D721Med (cell line): ENCODE measurements at regions not wholly inside any gene's neighbourhood (a gene's known extent, or its start where the extent isn't known, plus 50 kb on each side); places are given as distances from the start of the nearest gene placed in this dataset.

Source experiments
- DNase-seq: peaks from one replicate; pipeline ENCODE4 v3.0.0; 2011; ENCODE audit warnings: low spot score; ENCODE audit not compliant: insufficient read length
- FAIRE-seq: peaks from 2 replicates; lab custom pipeline; 2011; peaks lifted over from hg19 to GRCh38; lab: Jason Lieb, UNC
- TF ChIP-seq, protein P1 (sequence below): IDR thresholded peaks from 2 replicates; pipeline ENCODE4 v1.5.1; 2012; ENCODE audit warnings: mild to moderate bottlenecking, control low read depth; ENCODE audit not compliant: insufficient read depth; ENCODE audit errors: missing control alignments

DNA sequence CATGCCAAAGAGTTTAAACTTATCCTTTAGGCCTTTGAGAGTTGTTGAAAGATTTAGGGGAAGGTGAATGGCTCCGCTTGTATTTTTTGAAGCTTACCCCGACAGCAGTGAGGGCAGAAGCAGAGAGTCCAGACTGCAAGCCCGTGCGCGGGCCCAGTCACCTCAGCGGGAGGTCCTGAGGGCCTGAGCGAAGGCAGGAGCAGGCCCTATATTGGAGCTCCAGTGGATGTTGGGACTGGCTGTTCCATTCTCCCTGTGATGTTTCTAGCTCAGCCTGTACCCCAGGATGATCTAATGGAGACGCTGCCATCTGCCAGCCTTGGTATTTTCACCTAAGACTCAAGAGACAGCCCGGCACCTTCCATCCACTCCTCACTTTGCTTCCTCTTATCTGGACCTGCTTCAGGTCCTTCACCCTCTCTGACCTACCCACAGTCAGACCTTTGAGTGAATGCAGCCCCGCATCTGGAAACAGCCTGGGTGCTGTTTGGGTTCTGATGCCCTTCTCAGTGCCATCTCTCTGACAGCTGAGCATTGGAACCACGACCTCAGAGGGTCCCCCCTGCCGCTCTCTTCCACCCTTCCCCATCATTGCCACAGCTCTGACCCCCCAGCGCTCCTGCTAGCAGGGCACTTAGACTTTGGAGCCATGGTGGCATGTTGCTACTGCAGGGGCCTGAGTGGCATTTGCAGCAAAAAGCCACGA is 628.2 kb upstream of the CADM1 start:
- TF ChIP-seq, protein P1, sequence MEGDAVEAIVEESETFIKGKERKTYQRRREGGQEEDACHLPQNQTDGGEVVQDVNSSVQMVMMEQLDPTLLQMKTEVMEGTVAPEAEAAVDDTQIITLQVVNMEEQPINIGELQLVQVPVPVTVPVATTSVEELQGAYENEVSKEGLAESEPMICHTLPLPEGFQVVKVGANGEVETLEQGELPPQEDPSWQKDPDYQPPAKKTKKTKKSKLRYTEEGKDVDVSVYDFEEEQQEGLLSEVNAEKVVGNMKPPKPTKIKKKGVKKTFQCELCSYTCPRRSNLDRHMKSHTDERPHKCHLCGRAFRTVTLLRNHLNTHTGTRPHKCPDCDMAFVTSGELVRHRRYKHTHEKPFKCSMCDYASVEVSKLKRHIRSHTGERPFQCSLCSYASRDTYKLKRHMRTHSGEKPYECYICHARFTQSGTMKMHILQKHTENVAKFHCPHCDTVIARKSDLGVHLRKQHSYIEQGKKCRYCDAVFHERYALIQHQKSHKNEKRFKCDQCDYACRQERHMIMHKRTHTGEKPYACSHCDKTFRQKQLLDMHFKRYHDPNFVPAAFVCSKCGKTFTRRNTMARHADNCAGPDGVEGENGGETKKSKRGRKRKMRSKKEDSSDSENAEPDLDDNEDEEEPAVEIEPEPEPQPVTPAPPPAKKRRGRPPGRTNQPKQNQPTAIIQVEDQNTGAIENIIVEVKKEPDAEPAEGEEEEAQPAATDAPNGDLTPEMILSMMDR = no peak
- DNase-seq (no peak), FAIRE-seq (no peak)

GRCh38 chr11:116130122-116130521 is 625.9 kb upstream of the CADM1 start:
- FAIRE-seq (no peak), DNase-seq (no peak)
- TF ChIP-seq, protein P1 = no peak

- FAIRE-seq (no peak), DNase-seq (no peak)
- TF ChIP-seq, protein P1 = no peak
Measured at GRCh38 chr11:116129456-116129855, 625.2 kb upstream of the CADM1 start.

GRCh38 chr11:116126562-116126961 is 622.3 kb upstream of the CADM1 start:
- TF ChIP-seq, protein P1 = no peak
- FAIRE-seq = no peak
- no peak for DNase-seq

GRCh38 chr11:116124922-116125714 is 620.9 kb upstream of the CADM1 start:
- DNase-seq (no peak), FAIRE-seq (no peak)
- TF ChIP-seq, protein P1 = no peak

DNA sequence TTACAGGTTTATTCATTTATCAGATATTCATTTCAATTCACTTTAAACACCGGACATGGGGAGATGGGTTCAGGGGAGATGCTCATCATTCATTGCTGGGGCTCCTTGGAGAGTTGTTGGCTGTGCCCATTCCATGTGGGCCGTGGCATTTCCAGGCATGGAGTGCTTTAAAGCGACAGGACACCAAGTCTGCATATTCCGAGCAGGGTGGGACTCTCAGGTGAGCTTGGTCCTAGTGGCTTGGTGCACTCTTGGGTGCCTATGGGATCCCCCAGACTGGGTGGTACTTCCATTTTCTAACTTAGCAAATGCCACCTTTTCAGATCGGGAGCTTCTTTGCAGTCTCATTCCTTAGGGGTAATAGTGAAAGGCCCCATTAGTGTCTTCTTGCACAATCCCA is 619.5 kb upstream of the CADM1 start:
- DNase-seq (no peak), FAIRE-seq (no peak)
- TF ChIP-seq, protein P1 = no peak
